ENCODE measurements at regions not wholly inside any gene's neighbourhood (a gene's known extent, or its start where the extent isn't known, plus 50 kb on each side); places are given as distances from the start of the nearest gene placed in this dataset.
"Not testable (repeated sequence)": the region's sequence is repeated elsewhere in the genome, so short reads cannot be mapped to it uniquely, and the experiment has no call there.

- no peak for DNase-seq
These were observed 124.3 kb upstream of the CDYL start for GRCh38 chr6:4651831-4652467.

GRCh38 chr6:4649728-4650127, 126.5 kb upstream of the CDYL start:
- no peak for DNase-seq

DNA sequence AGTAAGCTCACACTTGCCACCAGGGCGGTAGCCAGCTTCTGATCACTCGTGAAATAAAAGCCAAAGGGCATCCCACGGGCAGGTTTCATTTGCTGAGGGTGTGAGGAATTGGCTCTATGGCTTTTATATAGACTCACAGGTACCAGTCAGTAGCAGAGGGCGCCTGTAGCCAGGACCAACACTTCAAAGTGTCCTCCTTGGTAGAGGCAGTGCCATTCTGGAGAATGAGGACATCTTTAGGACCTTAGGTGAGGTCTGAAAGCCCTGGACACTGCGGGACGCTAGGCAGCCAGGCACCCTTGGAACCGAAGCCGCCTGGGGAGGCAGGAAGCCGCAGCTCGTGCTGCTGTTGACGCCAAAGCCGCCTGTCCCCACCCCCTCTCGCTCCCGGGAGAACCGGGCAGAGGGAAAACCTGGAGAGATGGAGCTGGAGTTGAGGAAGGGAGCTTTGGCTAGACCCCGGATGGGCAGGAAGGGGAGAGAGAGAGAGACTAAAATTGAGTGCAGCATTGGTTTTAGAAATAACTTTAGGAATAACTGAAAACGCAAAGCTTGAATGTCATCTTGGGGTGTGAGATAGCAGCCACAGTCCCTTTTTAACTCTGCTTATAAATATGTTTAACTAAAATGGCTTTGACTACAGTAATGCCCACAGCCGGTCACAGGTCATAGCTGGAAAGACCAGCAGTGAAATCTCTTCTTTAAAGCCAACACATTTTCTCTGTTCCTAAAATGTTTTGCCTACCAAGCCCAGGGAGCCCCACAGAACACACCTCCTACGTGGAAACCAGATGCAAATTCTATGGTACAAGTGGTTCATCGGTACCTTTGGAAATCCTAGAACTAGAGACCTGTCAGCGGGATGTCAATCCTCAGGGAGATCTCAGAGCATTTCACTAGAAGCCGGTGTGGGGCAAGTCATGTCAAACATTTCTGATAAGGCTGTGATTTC, 128.5 kb upstream of the CDYL start:
- peak; percentile 59 for DNase-seq

GRCh38 chr6:4645713-4646360, 130.4 kb upstream of the CDYL start:
- DNase-seq = no peak

DNA sequence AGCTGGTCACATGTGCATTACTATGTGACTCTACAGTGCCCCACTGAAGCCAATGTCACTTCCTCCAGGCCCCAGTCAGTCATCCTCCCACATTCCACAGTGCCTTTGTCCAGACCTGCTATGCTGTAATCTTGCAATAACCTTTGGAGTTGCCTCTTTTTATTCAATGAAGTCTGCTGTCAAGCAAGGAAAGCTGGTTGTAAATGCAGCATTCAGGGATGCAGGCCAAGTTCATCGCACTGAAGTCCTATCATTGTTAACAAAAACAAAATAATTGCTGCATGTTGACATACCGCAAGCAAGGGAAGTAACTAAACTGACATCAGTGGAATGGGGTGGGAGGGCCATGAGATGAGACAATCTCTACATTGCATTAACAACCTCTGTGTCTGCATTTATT, 131.2 kb upstream of the CDYL start:
- peak; percentile 5 for DNase-seq

DNA sequence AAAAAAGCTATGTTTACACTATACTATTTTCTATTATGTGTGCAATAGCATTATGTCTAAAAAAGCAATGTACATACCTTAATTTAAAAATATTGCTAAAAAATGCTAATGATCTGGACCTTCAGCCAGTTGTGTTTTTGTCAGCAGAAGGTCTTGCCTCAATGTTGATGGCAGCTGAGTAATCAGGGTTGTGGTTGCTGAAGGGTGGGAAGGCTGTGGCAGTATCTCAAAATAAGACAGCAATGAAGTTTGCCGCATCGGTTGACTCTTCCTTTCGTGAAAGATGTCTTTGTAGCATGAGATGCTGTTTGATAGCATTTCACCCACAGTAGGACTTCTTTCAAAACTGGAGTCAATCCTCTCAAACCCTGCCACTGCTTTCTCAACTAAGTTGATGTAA, 134.7 kb upstream of the CDYL start:
- no peak for DNase-seq

- DNase-seq = no peak
These were observed 136.1 kb upstream of the CDYL start for GRCh38 chr6:4640139-4640538.

DNA sequence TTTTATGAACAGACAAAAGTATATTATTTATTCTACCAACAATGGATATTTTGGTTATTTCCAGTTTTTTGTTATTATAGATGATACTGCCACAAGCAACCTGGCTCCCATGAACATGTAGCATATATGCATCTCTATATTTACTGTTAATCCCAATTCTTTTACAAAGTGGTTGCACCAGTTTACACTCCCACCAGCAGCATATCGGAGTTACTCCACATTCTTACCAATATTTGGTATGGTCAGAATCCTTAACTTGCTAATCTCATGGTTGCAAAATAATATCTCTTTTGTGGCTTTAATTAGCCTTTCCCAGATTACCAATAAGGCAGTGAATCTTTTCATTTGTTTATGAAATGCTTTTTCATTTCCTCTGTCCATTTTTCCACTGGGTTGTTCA, 137.6 kb upstream of the CDYL start:
- DNase-seq = no peak

DNA sequence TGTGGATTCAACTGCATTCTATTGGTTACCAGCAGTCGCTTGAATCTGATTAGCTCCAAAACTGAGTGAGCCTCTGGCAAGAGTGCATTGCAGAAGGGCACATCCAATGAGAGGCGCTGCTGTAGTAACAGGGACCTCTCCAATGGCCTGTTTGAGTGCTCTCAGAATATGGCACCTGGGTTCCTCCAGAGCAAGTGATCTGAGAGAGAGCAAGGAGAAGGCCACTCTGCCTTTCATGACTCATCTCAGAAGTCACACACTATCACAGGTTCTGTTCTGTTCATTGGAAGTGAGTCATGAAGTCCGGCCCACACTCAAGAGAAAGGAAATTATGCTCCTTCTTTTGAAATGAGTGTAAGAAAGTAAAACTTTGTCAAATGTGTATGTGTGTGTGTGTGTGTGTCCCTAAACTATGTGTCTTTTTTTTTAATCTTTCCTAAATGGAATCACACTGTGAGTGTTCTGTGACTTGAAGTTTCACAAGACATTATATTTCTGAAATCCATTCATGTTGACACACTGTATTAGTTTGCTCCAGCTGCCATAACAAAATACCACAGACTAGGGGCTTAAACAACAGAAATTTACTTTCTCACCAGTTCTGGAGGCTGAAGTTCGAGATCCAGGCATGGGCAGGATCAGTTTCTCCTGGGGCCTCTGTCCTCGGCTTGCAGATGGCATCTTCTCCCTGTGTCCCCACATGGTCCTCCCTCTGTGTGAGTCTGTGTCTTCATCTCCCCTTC, 138.3 kb upstream of the CDYL start:
- DNase-seq = no peak

DNA sequence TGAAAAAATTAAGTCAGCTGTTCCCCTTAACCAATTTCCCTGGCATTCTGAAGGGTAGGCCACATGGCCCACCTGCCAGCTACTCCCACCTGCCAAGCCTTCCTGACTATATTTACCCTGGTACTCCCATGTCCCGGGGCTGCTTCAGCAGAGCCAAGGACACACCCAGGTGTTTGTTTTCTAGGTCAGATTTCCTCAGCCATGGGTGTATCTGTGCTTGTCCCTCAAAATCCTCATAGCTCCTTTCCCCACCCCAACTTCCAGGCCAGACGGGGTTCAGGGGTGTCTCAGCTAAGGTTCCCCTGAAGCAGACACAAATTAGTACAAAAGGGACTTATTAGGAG, 139.4 kb upstream of the CDYL start:
- DNase-seq = no peak

- DNase-seq = no peak
These were observed 139.9 kb upstream of the CDYL start for GRCh38 chr6:4636191-4636880.

GRCh38 chr6:4635666-4636065, 140.5 kb upstream of the CDYL start:
- DNase-seq = no peak

DNA sequence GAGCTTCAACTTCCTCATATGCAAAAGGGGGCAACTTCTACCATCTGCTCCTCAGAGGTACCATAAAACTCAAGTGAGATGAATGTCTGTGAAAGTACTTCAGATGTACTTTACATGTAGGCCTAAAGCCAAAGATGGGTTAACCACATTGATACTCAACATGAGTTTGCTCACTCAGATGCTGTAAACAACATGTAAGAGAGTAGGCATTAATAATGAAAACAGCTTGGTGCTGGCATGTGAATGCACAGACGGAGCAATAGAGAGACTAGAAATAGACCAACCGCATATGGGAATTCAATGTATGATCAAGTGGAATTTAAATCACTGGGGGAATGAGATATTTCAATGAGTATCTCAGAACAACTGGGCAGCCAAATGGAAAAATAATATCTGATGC, 143.8 kb upstream of the CDYL start:
- DNase-seq = no peak

DNA sequence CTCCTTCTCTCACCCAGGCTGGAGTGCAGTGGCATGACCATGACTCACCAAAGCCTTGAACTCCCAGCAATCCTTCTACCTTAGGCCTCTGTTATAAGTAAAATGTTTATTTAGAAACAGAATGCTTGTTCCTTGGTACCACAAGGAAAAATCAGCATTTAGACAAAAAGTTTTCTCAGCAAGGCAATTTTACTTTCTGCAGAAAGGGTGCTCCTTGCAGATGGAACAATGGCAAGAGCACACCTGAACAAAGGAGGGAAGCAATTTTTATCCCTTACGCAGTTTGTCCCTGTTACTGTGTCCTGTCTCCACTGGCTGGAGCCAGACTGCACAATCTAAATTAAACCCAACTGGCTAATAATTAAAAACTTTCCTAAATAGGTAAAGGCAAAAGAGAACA, 146.4 kb upstream of the CDYL start:
- not testable (repeated sequence) for DNase-seq

DNA sequence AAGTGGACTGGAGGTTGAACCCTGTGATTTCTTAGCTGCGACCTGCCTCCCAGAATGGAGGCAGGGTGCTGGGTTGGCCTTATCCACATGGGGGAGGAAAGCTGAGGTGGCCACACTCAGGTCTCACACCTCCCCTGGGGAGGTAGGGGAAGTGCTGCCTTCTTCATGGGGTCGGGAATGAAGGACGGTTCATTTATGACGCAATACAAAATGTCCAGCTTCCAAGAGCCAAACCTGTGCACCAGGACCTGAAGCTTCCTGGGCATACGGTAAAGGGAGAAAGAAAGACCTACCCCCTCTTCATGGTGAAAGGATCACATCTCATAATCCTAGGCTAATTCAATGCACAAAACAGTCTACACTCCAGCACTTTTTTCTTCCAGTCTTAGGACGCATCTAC, 150.6 kb upstream of the CDYL start:
- no peak for DNase-seq

DNA sequence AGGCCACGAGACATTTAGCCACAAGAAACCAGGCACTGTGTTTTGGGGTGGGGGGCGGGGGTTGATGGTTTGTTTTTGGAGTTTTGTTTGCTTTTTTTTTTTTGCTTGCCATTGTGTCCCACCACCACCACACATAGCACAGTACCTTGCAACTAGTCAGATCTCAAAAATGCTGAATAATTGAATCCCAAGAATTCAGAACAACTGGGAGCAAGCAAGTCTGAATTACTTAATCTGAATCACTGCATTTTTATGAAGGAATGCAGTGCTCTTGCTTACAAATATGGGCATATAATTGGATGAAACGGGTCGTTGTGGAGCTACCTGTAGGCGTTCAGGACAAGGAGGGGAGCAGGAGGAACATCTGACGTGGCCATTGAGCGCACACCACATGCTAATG, 151.5 kb upstream of the CDYL start:
- no peak for DNase-seq

GRCh38 chr6:4620284-4621151, 155.7 kb upstream of the CDYL start:
- no peak for DNase-seq

GRCh38 chr6:4616311-4616710, 159.9 kb upstream of the CDYL start:
- no peak for DNase-seq

- DNase-seq = no peak
These were observed 160.3 kb upstream of the CDYL start for GRCh38 chr6:4615891-4616290.

GRCh38 chr6:4615231-4615630, 161.0 kb upstream of the CDYL start:
- DNase-seq = no peak

- DNase-seq = no peak
These were observed 161.6 kb upstream of the CDYL start for GRCh38 chr6:4614637-4615036.

- no peak for DNase-seq
These were observed 162.4 kb upstream of the CDYL start for GRCh38 chr6:4613795-4614194.
